Ishikawa (cell line): ENCODE measurements at regions not wholly inside any gene's neighbourhood (a gene's known extent, or its start where the extent isn't known, plus 50 kb on each side); places are given as distances from the start of the nearest gene placed in this dataset.

Experiments used
- CEBPB ChIP-seq: IDR thresholded peaks from 2 replicates; pipeline ENCODE4 v1.6.1; 2012
- CREB1 ChIP-seq: IDR thresholded peaks from 2 replicates; pipeline ENCODE4 v1.6.1; 2012; ENCODE audit warnings: low read depth
- EGR1 ChIP-seq: IDR thresholded peaks from 2 replicates; pipeline ENCODE4 v1.6.1; 2012
- EP300 ChIP-seq: IDR thresholded peaks from 2 replicates; pipeline ENCODE4 v1.6.1; 2012; ENCODE audit warnings: borderline replicate concordance
- FOXM1 ChIP-seq: IDR thresholded peaks from 2 replicates; pipeline ENCODE4 v1.6.1; 2012; ENCODE audit warnings: low read depth, borderline replicate concordance
- MAX ChIP-seq: IDR thresholded peaks from 2 replicates; pipeline ENCODE4 v1.6.1; 2012
- NFIC ChIP-seq: IDR thresholded peaks from 2 replicates; pipeline ENCODE4 v1.6.1; 2012
- RAD21 ChIP-seq: IDR thresholded peaks from 2 replicates; pipeline ENCODE4 v1.6.1; 2012; ENCODE audit warnings: low read depth
- REST ChIP-seq: IDR thresholded peaks from 2 replicates; pipeline ENCODE4 v1.6.1; 2012; ENCODE audit warnings: low read depth, mild to moderate bottlenecking
- TAF1 ChIP-seq: IDR thresholded peaks from 2 replicates; pipeline ENCODE4 v1.6.1; 2012; ENCODE audit warnings: low read depth, mild to moderate bottlenecking
- TCF12 ChIP-seq: IDR thresholded peaks from 2 replicates; pipeline ENCODE4 v1.6.1; 2012; ENCODE audit warnings: low read depth
- TEAD4 ChIP-seq: IDR thresholded peaks from 2 replicates; pipeline ENCODE4 v1.6.1; 2012
- USF1 ChIP-seq: IDR thresholded peaks from 2 replicates; pipeline ENCODE4 v1.6.1; 2012
- YY1 ChIP-seq: IDR thresholded peaks from 2 replicates; pipeline ENCODE4 v1.6.1; 2012; ENCODE audit warnings: low read depth
- ZBTB7A ChIP-seq: IDR thresholded peaks from 2 replicates; pipeline ENCODE4 v1.6.1; 2012; ENCODE audit warnings: low read depth

- no peak for TF ChIP-seq YY1
- TF ChIP-seq NFIC, result no peak
- TF ChIP-seq CEBPB, result no peak
- no peak for TF ChIP-seq ZBTB7A
- no peak for TF ChIP-seq TAF1
- no peak for TF ChIP-seq USF1
- no peak for TF ChIP-seq REST
- no peak for TF ChIP-seq TEAD4
- no peak for TF ChIP-seq FOXM1
These were observed 918.4 kb downstream of the MCTP2 start for GRCh38 chr15:95149771-95150170.

DNA sequence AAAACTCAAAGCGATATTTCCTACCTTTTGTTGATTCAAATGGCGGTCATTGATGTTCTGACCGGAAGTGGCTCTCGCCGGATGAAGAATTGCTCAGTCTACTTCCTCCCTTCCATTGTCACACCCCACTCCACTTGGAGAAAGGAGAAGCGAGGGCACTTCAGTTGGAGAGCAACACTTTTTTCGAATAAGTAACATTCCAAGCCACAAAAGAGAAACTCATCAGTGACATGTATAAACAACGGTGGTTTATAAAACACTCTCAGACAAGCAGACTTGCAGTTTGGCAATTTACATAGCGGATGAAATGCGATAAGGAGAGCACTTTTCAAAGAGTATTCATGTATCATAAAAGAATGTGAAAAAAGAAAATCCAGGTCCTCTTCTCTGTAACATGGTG is 919.1 kb downstream of the MCTP2 start:
- no peak for TF ChIP-seq CREB1
- no peak for TF ChIP-seq EP300

- no peak for TF ChIP-seq TEAD4
- TF ChIP-seq USF1, result no peak
- no peak for TF ChIP-seq CREB1
- TF ChIP-seq TCF12, result no peak
- TF ChIP-seq YY1, result no peak
- no peak for TF ChIP-seq EP300
- TF ChIP-seq ZBTB7A, result no peak
- TF ChIP-seq RAD21, result no peak
- TF ChIP-seq CEBPB, result no peak
These were observed 921.4 kb downstream of the MCTP2 start for GRCh38 chr15:95152741-95153140.

- TF ChIP-seq USF1, result no peak
- no peak for TF ChIP-seq YY1
- no peak for TF ChIP-seq MAX
- no peak for TF ChIP-seq EP300
- no peak for TF ChIP-seq RAD21
- TF ChIP-seq TEAD4, result no peak
- TF ChIP-seq FOXM1, result no peak
These were observed 929.0 kb downstream of the MCTP2 start for GRCh38 chr15:95160316-95160715.

DNA sequence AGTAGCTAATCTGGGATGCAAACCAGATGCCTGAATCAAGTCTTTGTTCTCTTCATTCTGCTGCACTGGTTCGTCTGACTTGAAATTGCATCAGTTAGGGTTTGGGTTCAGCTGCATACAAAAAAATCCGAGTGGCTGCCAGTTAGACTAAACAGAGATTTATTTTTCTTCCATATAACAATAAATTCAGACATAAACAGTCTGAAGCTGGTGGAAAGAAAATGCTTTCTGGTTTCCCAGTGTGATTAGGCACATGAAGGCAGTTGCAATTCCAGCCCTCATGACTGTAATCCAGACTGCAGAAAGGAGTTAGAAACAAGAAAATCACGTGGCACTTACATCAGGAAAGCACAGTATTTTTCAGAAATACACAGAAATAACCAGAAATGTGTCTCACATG is 930.7 kb downstream of the MCTP2 start:
- TF ChIP-seq REST (no peak), NFIC (no peak), EGR1 (no peak), YY1 (no peak), CEBPB (no peak), MAX (no peak), TEAD4 (no peak), USF1 (no peak), RAD21 (no peak), EP300 (no peak), ZBTB7A (no peak), TCF12 (no peak), CREB1 (no peak), FOXM1 (no peak), TAF1 (no peak)

GRCh38 chr15:95162531-95162930 is 931.2 kb downstream of the MCTP2 start:
- TF ChIP-seq NFIC, result no peak
- TF ChIP-seq REST, result no peak
- TF ChIP-seq EP300, result no peak
- TF ChIP-seq MAX, result no peak
- TF ChIP-seq CEBPB, result no peak
- no peak for TF ChIP-seq TCF12
- no peak for TF ChIP-seq ZBTB7A
- no peak for TF ChIP-seq EGR1
- TF ChIP-seq RAD21, result no peak
- no peak for TF ChIP-seq USF1
- no peak for TF ChIP-seq TAF1
- no peak for TF ChIP-seq CREB1
- no peak for TF ChIP-seq YY1
- TF ChIP-seq FOXM1, result no peak
- no peak for TF ChIP-seq TEAD4
